ENCODE measurements at regions not wholly inside any gene's neighbourhood (a gene's known extent, or its start where the extent isn't known, plus 50 kb on each side); places are given as distances from the start of the nearest gene placed in this dataset.

DNA sequence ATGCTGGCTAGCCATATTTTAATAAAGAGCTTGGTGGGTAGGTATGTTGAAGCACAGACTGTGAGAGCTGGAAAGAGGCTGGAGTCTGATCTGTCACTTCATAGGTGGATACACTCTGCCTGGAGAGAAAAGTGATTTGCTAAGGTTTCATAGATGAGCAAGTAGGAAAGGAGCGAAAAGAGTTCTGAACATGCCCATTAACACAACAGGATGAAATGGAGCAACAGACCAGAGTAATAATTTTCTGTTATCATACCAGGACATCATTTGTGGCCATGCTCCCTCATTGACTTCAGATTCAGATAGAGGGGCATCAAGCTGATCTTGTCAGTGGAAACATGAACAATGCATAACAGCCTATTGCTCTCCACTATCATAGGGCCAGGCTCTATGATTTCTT, 452.9 kb downstream of the JRKL start:
- TF ChIP-seq, protein P1, sequence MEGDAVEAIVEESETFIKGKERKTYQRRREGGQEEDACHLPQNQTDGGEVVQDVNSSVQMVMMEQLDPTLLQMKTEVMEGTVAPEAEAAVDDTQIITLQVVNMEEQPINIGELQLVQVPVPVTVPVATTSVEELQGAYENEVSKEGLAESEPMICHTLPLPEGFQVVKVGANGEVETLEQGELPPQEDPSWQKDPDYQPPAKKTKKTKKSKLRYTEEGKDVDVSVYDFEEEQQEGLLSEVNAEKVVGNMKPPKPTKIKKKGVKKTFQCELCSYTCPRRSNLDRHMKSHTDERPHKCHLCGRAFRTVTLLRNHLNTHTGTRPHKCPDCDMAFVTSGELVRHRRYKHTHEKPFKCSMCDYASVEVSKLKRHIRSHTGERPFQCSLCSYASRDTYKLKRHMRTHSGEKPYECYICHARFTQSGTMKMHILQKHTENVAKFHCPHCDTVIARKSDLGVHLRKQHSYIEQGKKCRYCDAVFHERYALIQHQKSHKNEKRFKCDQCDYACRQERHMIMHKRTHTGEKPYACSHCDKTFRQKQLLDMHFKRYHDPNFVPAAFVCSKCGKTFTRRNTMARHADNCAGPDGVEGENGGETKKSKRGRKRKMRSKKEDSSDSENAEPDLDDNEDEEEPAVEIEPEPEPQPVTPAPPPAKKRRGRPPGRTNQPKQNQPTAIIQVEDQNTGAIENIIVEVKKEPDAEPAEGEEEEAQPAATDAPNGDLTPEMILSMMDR (IDR thresholded peaks at IDR 0.05), result no peak
- TF ChIP-seq EZH2 (IDR thresholded peaks at IDR 0.05; ENCODE audit: borderline replicate concordance, insufficient read depth, low read depth, low read length, poor library complexity, severe bottlenecking), result no peak
